H7 (cell line): ENCODE measurements at regions not wholly inside any gene's neighbourhood (a gene's known extent, or its start where the extent isn't known, plus 50 kb on each side); places are given as distances from the start of the nearest gene placed in this dataset.
A peak's percentile ranks its signal among the peaks of the same experiment; 100 is the strongest.
"Not testable (repeated sequence)": the region's sequence is repeated elsewhere in the genome, so short reads cannot be mapped to it uniquely, and the experiment has no call there.

Experiments
- DNase-seq: peaks from one replicate; pipeline ENCODE4 v3.0.0; 2012
- H3K27me3 ChIP-seq: 2 replicates; pipeline ENCODE4 v1.6.0; 2011; ENCODE audit warnings: mild to moderate bottlenecking, low read length; ENCODE audit not compliant: control insufficient read depth, insufficient read depth
- H3K36me3 ChIP-seq: replicated peaks from 2 replicates; pipeline ENCODE4 v1.5.1; 2011; ENCODE audit warnings: low read length; ENCODE audit not compliant: control insufficient read depth, insufficient read depth
- H3K4me3 ChIP-seq: 2 replicates; pipeline ENCODE4 v1.5.1; 2011; ENCODE audit warnings: low read depth, mild to moderate bottlenecking, control low read depth, low read length, moderate library complexity; ENCODE audit not compliant: insufficient read depth

DNA sequence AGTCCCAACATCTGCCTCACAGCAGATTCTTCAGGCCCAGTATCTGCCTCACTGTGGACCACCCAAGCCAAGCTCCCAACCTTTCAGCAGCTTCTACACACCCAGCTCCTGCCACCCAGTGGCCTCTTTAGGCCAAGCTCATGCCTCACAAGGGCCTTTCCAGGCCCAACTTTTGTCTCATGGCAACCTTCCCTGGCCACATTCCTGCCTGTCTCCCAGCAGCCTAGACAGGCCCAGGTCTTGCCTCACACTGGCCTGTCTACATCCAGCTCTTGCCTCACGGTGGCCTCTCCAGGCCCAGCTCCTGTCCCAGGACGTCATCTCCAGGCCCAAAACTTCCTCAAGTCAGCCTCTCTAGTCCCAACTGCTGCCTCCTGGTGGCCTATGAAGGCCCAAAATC lies 65.0 kb downstream of the CCDC201 start:
- H3K36me3 ChIP-seq, DNase-seq, H3K4me3 ChIP-seq, H3K27me3 ChIP-seq: not testable (repeated sequence)

DNA sequence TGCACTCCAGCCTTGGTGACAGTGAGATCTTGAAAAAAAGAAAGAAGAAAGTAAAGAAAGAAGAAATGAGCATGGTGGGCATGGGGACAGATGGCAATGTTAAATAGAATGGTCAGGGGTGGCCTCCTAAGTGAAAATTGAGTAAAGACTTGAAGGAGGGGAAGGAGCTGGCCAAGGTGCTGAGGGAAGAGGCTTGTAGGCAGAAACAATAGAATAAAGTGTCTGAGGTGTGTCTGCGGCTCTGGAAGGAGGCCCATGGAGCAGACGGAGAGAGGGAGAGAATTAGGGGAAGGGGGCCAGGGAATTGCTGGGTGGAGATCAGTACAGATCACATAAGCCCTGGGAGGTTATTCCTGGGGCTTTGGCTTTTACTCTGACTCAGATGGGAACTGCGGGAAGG lies 70.7 kb downstream of the CCDC201 start:
- H3K36me3 ChIP-seq, H3K4me3 ChIP-seq, H3K27me3 ChIP-seq: not testable (repeated sequence)
- peak; percentile 1 for DNase-seq

DNA sequence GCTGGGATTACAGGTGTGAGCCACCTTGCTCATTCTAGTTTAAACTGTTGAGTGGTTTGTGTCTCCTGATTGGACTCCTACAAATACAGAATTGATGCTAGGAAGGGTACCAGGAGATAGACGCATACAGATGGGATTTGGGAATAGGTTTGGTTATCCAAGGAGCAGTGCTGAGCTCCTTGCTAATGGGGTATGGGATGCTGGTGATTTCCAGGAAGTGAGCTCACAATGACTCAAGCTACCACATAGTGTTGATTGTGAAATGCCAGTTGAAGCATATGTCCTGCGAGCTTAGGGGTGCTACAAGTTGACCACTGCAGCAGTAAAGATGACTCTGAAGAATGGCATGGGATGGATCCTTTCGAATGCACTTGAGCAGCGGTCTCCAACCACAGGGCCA lies 75.6 kb downstream of the CCDC201 start:
- not testable (repeated sequence) for H3K27me3 ChIP-seq, H3K4me3 ChIP-seq, H3K36me3 ChIP-seq, DNase-seq

DNA sequence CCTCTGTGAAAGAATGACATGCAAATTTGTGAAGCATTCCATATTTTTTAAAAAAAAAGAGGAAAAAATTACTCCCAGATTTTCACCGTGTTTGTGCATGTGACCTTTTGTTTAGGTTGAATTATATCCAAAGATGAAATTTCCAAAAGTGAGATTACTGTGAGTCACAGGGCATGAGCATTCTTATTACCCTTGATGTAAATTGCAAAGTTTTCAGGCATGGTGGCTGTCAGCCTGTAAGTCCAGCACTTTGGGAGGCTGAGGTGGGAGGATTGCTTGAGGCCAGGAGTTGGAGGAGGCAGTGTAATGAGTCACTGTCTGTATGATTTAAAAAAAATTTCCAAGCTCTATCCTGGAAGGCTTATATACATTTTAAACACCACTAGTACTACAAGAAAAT lies 83.2 kb downstream of the CCDC201 start:
- H3K27me3 ChIP-seq, DNase-seq, H3K4me3 ChIP-seq, H3K36me3 ChIP-seq: not testable (repeated sequence)

DNA sequence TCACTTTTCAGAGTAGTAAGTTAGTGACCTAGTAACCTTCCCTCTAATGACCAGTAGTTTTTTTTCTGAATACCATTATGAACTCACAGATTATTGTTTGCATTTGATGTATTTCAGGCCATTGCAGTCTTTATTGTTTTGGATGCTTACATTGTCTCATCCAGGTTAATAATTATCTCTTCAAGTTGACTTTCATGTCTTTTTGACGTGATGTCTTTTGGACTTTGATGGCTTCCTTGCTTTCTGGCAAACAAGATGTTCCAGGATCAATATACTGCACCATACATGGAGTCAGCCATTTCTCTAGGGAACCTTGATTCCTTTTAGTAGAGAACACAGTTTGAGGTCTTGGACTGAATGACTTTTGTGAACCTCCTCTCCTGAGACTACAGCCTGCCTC lies 87.2 kb downstream of the CCDC201 start:
- H3K4me3 ChIP-seq, H3K36me3 ChIP-seq, H3K27me3 ChIP-seq, DNase-seq: not testable (repeated sequence)

DNA sequence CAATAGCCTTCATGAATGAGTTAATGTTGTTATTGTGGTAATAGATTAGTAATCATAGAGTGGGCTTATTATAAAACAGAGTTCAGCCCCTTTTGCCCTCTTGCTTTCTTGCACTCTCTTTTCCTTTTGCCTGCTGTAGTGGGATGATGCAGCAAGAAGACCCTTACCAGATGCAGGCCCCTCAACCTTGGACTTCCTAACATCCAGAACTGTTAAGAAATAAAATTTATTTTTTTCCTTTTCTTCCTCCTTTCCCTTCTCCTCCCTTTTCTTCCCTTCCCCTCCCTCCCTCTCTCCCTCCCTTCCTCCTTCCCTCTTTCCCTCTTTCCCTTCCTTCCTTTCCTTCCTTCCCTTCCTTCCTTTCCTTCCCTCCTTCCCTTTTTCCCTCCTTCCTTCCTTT lies 88.1 kb downstream of the CCDC201 start:
- not testable (repeated sequence) for H3K4me3 ChIP-seq, H3K27me3 ChIP-seq, DNase-seq, H3K36me3 ChIP-seq
